ENCODE measurements at regions not wholly inside any gene's neighbourhood (a gene's known extent, or its start where the extent isn't known, plus 50 kb on each side); places are given as distances from the start of the nearest gene placed in this dataset.

GRCh38 chr11:103676413-103676812 lies 360.0 kb upstream of the DDI1 start:
- TF ChIP-seq EZH2 (IDR thresholded peaks at IDR 0.05; ENCODE audit: low read depth) = no peak
- TF ChIP-seq, protein P1, sequence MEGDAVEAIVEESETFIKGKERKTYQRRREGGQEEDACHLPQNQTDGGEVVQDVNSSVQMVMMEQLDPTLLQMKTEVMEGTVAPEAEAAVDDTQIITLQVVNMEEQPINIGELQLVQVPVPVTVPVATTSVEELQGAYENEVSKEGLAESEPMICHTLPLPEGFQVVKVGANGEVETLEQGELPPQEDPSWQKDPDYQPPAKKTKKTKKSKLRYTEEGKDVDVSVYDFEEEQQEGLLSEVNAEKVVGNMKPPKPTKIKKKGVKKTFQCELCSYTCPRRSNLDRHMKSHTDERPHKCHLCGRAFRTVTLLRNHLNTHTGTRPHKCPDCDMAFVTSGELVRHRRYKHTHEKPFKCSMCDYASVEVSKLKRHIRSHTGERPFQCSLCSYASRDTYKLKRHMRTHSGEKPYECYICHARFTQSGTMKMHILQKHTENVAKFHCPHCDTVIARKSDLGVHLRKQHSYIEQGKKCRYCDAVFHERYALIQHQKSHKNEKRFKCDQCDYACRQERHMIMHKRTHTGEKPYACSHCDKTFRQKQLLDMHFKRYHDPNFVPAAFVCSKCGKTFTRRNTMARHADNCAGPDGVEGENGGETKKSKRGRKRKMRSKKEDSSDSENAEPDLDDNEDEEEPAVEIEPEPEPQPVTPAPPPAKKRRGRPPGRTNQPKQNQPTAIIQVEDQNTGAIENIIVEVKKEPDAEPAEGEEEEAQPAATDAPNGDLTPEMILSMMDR (conservative IDR thresholded peaks at IDR 0.05) = no peak

Measured in PC-9 (cell line).